ENCODE measurements at regions not wholly inside any gene's neighbourhood (a gene's known extent, or its start where the extent isn't known, plus 50 kb on each side); places are given as distances from the start of the nearest gene placed in this dataset.

DNA sequence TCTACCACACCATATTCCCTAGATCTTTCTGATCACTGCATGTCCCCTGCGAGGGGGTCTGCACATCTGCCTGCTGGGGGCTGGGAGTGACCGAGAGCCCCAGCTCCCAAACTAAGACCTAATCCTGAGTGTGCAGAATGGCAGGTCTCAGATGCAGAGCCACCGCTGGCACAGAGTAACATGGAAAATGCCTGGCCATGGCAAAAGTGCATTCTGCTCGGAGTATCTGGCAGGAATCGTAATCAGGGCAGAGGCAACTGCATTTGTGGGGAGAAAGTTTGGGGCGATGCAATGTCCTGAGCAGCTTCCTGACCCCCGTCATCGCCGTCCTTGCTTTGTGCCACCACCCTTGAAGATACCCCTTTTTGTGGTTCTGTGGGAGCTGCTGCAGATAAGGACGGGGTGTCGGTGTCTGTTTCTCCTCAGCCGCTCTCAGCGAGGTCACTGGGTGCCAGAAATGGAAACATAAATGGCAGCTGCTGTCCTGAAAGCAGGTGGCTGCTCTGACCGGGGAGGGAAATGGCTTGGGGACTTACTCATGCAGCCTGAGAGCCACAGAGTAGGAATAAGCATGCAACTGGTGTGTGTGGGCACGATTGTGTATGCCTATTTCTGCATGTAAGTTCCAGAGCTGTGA is 157.9 kb downstream of the LY86 start:
- TF ChIP-seq POLR2AphosphoS5 (IDR thresholded peaks at IDR 0.05), result no peak
- no peak for TF ChIP-seq EP300 (IDR thresholded peaks at IDR 0.05)
- TF ChIP-seq POLR2A (IDR thresholded peaks at IDR 0.05), result no peak
- no peak for TF ChIP-seq CTCF (IDR thresholded peaks at IDR 0.05)
- no peaks in the 10 kb centered on the region for H3K36me3 ChIP-seq
- no peaks in the 10 kb centered on the region for H3K27me3 ChIP-seq
- no peak for DNase-seq
- H3K9me3 ChIP-seq, result no peaks in the 10 kb centered on the region
- WGBS, 5 donors, result 75 to 82% (median 78%) methylated on average over 13 to 15 of the region's 15 CpGs
- intact Hi-C loops (cut with DNase I; ENCODE audit: low total_unique reads), result no loop called here
- no peak overlapping the region for H3K4me3 ChIP-seq
- H3K27ac ChIP-seq, result no peak overlapping the region
- peaks cover under 1 to 35% (median 16%) of the 10 kb centered on the region in 4 donors for H3K4me1 ChIP-seq

DNA sequence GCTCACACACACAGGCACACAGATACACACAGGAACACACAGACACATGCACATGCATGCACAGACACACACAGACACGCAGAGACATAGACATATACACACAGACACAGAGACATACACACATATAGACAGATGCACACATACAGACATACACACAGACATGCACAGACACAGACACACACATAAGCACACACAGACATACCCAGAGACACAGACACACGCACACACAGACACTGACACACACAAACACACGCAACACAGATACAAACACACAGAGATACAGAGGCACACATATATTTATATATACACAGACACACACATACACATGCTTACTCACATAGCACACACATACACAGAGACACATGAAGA is 158.4 kb downstream of the LY86 start:
- no peak for TF ChIP-seq POLR2AphosphoS5 (IDR thresholded peaks at IDR 0.05)
- TF ChIP-seq POLR2A (IDR thresholded peaks at IDR 0.05), result no peak
- no peak for TF ChIP-seq CTCF (IDR thresholded peaks at IDR 0.05)
- no peak for TF ChIP-seq EP300 (IDR thresholded peaks at IDR 0.05)
- intact Hi-C loops (cut with DNase I; ENCODE audit: low total_unique reads), result no loop called here
- Histone ChIP-seq H3K4me3 (no peak overlapping the region), H3K9me3 (no peaks in the 10 kb centered on the region), H3K27ac (no peak overlapping the region), H3K36me3 (no peaks in the 10 kb centered on the region), H3K4me1 (peaks cover 4 to 40% (median 21%) of the 10 kb centered on the region in 4 donors), H3K27me3 (no peaks in the 10 kb centered on the region)
- 93 to 98% (median 96%) methylated on average over 3 of the region's 3 CpGs for WGBS, 5 donors
- no peak for DNase-seq

DNA sequence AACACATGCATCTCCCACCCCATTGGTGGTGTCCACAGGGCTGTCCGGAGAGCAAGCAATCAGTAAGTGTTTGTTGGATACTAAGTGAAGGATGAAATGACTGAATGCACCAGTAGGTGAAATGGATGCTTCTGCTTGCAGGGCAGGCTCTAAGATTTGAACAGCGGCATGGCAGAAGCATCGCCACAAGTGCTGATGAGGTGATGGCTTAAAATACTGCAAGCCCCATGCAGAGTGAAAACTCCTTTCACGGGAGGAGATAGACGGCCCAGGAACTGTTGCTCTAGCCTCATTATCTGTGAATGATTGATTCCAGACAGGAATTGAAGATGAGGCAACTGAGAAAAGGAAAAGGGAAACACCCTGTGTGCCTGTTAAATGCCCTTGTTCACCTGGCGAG is 158.9 kb downstream of the LY86 start:
- intact Hi-C loops (cut with DNase I; ENCODE audit: low total_unique reads), result no loop called here

DNA sequence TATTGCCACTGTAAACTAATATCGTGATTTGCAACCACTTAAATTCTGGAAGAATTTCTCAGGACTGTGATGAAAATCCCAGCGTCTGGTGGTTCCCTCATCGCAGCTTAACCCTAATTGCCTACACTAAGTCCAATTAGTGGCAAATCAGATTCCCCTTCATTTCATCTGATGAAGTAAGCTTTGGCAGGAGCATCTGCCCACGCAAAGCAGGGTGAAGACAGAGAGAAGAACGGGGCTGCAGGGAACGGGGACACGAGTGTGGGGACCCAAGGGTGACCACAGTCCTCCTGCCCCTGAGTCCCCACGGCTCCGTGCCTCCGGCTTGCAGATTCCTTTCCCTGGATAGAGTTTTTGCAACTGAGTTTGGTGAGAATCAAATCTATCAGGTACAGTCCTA is 159.5 kb downstream of the LY86 start:
- H3K36me3 ChIP-seq, result no peaks in the 10 kb centered on the region
- no peak overlapping the region for H3K4me3 ChIP-seq
- no peaks in the 10 kb centered on the region for H3K9me3 ChIP-seq
- peak overlapping the region in 1 of 5 donors; percentile 52 for H3K27ac ChIP-seq
- peaks cover 4 to 47% (median 25%) of the 10 kb centered on the region in 4 donors for H3K4me1 ChIP-seq
- intact Hi-C loops (cut with DNase I; ENCODE audit: low total_unique reads), result no loop called here
- no peak for DNase-seq
- H3K27me3 ChIP-seq, result no peaks in the 10 kb centered on the region
- WGBS, 5 donors, result 85 to 93% (median 89%) methylated on average over 10 of the region's 10 CpGs
- no peak for TF ChIP-seq POLR2AphosphoS5 (IDR thresholded peaks at IDR 0.05)
- no peak for TF ChIP-seq POLR2A (IDR thresholded peaks at IDR 0.05)
- TF ChIP-seq CTCF (IDR thresholded peaks at IDR 0.05), result no peak
- TF ChIP-seq EP300 (IDR thresholded peaks at IDR 0.05), result no peak

More for the DNA sequence above, 158.9 kb downstream of the LY86 start:
- H3K27me3 ChIP-seq, result no peaks in the 10 kb centered on the region
- no peaks in the 10 kb centered on the region for H3K9me3 ChIP-seq
- no peak overlapping the region for H3K27ac ChIP-seq
- no peak overlapping the region for H3K4me3 ChIP-seq
- no peaks in the 10 kb centered on the region for H3K36me3 ChIP-seq
- H3K4me1 ChIP-seq, result peaks cover 4 to 44% (median 25%) of the 10 kb centered on the region in 4 donors
- 89 to 95% (median 90%) methylated on average over 6 of the region's 6 CpGs for WGBS, 5 donors
- TF ChIP-seq POLR2AphosphoS5 (IDR thresholded peaks at IDR 0.05), result no peak
- no peak for TF ChIP-seq POLR2A (IDR thresholded peaks at IDR 0.05)
- TF ChIP-seq CTCF (IDR thresholded peaks at IDR 0.05), result no peak
- TF ChIP-seq EP300 (IDR thresholded peaks at IDR 0.05), result no peak
- no peak for DNase-seq

Measured in stomach (tissue), 8 donors.